GM18907 (cell line): ENCODE measurements at regions not wholly inside any gene's neighbourhood (a gene's known extent, or its start where the extent isn't known, plus 50 kb on each side); places are given as distances from the start of the nearest gene placed in this dataset.

ENCODE experiments used
- ATAC-seq: cut with Tn5 transposase; IDR thresholded peaks from one replicate; pipeline ENCODE4 v1.9.1; 2021; ENCODE audit warnings: mild to moderate bottlenecking, moderate library complexity; ENCODE audit not compliant: unreplicated experiment

- no peak for ATAC-seq
Measured at GRCh38 chr13:72536714-72537394, 190.6 kb downstream of the MZT1 start.

GRCh38 chr13:72534951-72535640 is 192.3 kb downstream of the MZT1 start:
- no peak for ATAC-seq

- no peak for ATAC-seq
Measured at GRCh38 chr13:72530471-72530870, 197.0 kb downstream of the MZT1 start.

GRCh38 chr13:72527333-72527732 is 200.1 kb downstream of the MZT1 start:
- no peak for ATAC-seq

GRCh38 chr13:72523593-72523992 is 203.8 kb downstream of the MZT1 start:
- ATAC-seq, result no peak

- no peak for ATAC-seq
Measured at GRCh38 chr13:72523049-72523448, 204.4 kb downstream of the MZT1 start.

GRCh38 chr13:72521940-72522661 is 205.3 kb downstream of the MZT1 start:
- ATAC-seq, result no peak

GRCh38 chr13:72514146-72514545 is 213.3 kb downstream of the MZT1 start:
- no peak for ATAC-seq

- ATAC-seq, result no peak
Measured at GRCh38 chr13:72508392-72508791, 219.0 kb downstream of the MZT1 start.

- ATAC-seq, result no peak
Measured at GRCh38 chr13:72507416-72508199, 219.8 kb downstream of the MZT1 start.

GRCh38 chr13:72506706-72507105 is 220.7 kb downstream of the MZT1 start:
- ATAC-seq, result no peak

GRCh38 chr13:72505376-72505775 is 222.1 kb downstream of the MZT1 start:
- no peak for ATAC-seq

GRCh38 chr13:72504131-72504841 is 223.1 kb downstream of the MZT1 start:
- ATAC-seq, result no peak

- no peak for ATAC-seq
Measured at GRCh38 chr13:72500851-72501250, 226.6 kb downstream of the MZT1 start.

GRCh38 chr13:72495681-72496080 is 231.7 kb downstream of the MZT1 start:
- no peak for ATAC-seq

GRCh38 chr13:72489751-72490150 is 237.7 kb downstream of the MZT1 start:
- no peak for ATAC-seq

- no peak for ATAC-seq
Measured at GRCh38 chr13:72473321-72473720, 254.1 kb downstream of the MZT1 start.

GRCh38 chr13:72469906-72470305 is 257.5 kb downstream of the MZT1 start:
- ATAC-seq, result no peak

- no peak for ATAC-seq
Measured at GRCh38 chr13:72463561-72463960, 263.9 kb downstream of the MZT1 start.

- ATAC-seq, result no peak
Measured at GRCh38 chr13:72462726-72463125, 264.7 kb downstream of the MZT1 start.

GRCh38 chr13:72462166-72462565 is 265.3 kb downstream of the MZT1 start:
- ATAC-seq, result no peak
